GM18498 (cell line): ENCODE measurements at regions not wholly inside any gene's neighbourhood (a gene's known extent, or its start where the extent isn't known, plus 50 kb on each side); places are given as distances from the start of the nearest gene placed in this dataset.
A peak's percentile ranks its signal among the peaks of the same experiment; 100 is the strongest.

ENCODE experiments used
- ATAC-seq: cut with Tn5 transposase; IDR thresholded peaks from one replicate; pipeline ENCODE4 v1.9.1; 2021; ENCODE audit warnings: mild to moderate bottlenecking, moderate library complexity; ENCODE audit not compliant: unreplicated experiment

DNA sequence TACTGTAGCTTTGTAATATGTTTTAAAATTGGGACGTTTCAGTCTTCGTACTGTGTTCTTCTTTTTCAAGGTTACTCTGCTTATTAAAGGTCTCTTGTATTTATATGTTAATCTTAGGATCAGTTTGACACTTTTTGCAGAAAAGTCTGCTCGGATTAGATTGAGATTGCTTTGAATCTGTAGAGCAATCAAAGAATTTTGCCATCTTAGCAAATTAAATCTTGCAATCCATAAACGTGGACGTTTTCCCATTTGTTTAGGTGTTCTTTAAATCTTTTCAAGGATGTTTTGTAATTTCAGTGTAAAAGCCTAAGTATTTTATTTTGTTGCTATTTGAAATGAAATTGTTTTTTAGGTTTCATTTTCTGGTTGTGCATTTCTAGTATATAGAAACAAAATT lies 78.0 kb upstream of the GTSF1L start:
- no peak for ATAC-seq

GRCh38 chr20:43803276-43803675 lies 76.5 kb upstream of the GTSF1L start:
- no peak for ATAC-seq

DNA sequence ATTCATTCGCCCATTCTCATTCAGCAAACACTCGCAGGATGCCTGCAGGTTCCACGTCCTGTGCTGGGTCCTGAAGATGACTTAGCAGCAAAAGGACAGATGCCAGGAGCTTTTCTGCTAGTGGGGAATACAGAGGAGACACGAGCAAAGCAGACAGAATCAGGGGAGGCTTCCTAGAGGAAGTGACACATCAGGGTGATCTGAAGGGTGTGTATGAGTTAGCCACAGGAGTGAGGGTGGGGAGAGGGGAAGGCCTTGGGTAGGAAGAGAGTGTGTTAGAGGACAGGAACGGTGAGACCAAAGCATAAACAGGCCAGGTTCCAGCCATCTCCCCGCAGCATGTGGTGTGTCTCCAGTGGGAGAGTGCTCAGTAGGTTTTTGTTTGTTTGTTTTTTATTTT lies 73.4 kb upstream of the GTSF1L start:
- no peak for ATAC-seq

- no peak for ATAC-seq
Observed at GRCh38 chr20:43799741-43800140, 72.9 kb upstream of the GTSF1L start.

- peak; percentile 43 for ATAC-seq
Observed at GRCh38 chr20:43799150-43799711, 72.4 kb upstream of the GTSF1L start.

DNA sequence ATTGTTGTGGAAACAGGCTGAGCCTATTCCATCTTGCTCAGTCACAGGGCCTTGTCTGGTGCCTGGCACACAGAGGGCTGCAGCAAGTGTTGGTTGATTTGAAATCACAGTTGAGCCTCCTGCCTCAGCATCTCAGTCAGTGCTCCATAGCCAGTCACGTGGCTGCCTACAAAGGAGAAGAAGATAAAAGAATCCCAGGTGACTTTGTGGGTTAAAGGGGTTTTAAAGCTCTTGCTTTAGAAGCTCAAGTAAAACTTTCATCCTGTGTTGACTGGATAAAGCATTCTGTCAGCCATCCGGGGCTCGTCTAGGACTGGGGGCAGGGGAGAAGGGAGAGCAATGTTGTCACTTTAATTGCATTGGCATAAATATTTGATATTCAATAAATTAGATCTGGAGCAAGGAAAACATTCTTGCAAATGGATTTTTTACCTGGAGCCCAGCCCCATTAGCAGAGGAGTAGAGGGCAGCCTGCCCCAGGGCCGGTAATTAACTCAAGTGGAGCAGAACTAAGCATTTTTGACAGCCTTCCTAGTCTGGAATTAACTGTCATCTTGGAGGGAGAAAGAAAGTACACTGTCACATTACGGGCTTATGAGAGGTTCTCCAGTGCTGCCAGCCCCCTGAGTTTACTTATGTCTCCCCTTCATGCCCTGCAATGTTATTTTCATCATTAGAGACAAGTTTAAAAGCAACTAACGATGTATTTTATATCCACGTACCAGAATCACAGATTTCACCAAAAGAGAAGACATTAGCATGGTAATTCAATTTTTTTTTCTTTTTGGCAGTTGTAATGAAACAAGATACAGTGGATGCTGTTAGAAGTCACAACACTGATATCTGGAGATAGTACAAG lies 71.7 kb upstream of the GTSF1L start:
- ATAC-seq = no peak

- no peak for ATAC-seq
Observed at GRCh38 chr20:43794326-43794725, 67.5 kb upstream of the GTSF1L start.

DNA sequence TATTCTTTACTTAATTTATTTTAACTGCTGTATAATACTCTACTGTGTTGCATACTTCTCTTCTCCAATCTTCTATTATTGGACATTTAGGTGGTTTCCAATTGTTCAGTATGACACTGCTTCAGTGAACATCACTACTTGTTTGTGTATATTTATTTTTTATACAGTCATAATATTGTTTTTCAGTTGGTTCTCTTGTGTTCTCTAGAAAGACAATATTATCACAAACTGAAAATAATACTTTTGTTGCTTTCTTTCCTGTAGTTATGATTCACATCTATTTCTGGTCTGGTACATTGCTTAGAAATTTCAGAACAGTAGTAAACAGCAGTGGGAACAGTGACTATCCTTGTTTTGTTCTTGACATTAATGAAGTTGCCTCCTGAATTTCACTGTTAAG lies 62.8 kb upstream of the GTSF1L start:
- no peak for ATAC-seq

DNA sequence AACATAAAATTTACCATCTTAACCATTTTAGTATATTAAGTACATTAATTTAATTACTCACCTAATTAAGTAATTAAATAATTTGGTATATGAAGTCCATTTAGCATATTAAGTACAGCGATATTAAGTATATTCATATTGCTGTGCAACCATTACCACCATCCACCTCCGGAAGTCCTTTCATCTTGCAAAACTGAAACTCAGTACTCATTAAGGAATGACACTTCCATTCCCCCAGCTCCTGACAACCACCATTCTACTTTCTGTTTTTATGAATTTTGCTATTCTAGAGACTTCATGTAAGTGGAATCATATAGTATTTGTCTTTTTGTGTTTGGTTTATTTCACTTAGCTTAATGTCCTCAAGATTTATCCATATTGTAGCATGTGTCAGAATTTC lies 61.1 kb upstream of the GTSF1L start:
- peak; percentile 57 for ATAC-seq

DNA sequence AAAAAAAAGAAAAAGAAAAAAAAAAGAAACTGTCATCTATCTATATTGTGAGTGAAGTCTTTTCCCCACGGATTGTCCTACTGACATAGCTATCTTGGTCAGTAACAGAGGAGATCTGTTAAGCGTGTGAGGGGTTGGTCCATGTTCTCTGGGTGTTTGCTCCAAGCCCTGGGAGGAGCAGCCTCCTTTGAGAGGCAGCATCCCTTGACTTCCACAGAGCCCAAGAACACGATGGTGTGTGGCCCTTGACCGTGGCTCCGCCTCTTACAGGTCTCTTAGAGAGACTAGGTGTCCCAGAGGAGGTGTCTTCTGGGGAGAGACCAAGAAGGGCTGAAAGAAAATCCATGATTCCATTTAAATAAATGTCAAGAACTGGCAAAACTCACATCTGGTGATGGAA lies 60.1 kb upstream of the GTSF1L start:
- no peak for ATAC-seq

DNA sequence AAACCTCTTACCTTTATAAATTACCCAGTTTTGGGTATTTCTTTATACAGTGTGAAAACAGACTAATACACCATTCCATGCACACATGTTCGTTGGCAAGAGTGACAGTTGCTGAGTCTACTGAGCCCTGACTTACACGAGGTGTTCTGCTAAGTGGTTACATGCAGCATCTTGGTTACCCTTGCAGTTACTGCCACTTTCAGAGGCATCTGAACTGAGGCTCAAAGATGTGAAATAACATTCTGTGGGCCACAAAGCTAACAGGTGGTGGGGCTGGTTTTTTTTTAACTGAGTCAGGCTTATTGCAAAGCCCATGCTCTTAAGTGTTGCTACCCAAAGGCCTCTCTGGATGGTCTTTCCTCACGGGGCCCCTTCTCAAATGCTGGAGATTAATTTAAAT lies 54.4 kb upstream of the GTSF1L start:
- no peak for ATAC-seq

GRCh38 chr20:43778375-43778774 lies 51.6 kb upstream of the GTSF1L start:
- ATAC-seq = no peak

GRCh38 chr20:43776691-43777090 lies 49.9 kb upstream of the GTSF1L start:
- no peak for ATAC-seq
